ENCODE measurements at regions not wholly inside any gene's neighbourhood (a gene's known extent, or its start where the extent isn't known, plus 50 kb on each side); places are given as distances from the start of the nearest gene placed in this dataset.

- TF ChIP-seq RAD21 (conservative IDR thresholded peaks at IDR 0.05) (no peak), CTCF (IDR thresholded peaks at IDR 0.05; ENCODE audit: poor library complexity, severe bottlenecking) (no peak), EZH2 (IDR thresholded peaks at IDR 0.05; ENCODE audit: borderline replicate concordance, insufficient read depth, low read length, poor library complexity, severe bottlenecking) (no peak), REST (IDR thresholded peaks at IDR 0.05; ENCODE audit: borderline replicate concordance) (no peak), TAF1 (IDR thresholded peaks at IDR 0.05; ENCODE audit: low read depth) (no peak), POLR2AphosphoS5 (IDR thresholded peaks at IDR 0.05) (no peak), EP300 (conservative IDR thresholded peaks at IDR 0.05; ENCODE audit: poor library complexity, severe bottlenecking) (peak; percentile 22)
Measured at GRCh38 chr12:98106031-98106683, 409.2 kb upstream of the TMPO start.

Data from neural cell (in vitro differentiated cells).